Gastrocnemius medialis (tissue), 4 donors: ENCODE measurements at regions not wholly inside any gene's neighbourhood (a gene's known extent, or its start where the extent isn't known, plus 50 kb on each side); places are given as distances from the start of the nearest gene placed in this dataset.

Experiments used
- POLR2A ChIP-seq, 2 donors: fragments of 450-650 bp; IDR thresholded peaks; one replicate each; pipeline ENCODE4 v1.6.1; 2017; ENCODE audit warnings: antibody characterized with exemption in 2 of 2, mild to moderate bottlenecking in 2 of 2, moderate library complexity in 2 of 2
- TF ChIP-seq, protein P1 (sequence below), 5 experiments: fragments of 450-650 bp in 3 of 5; fragments of 200-600 bp in 2 of 5; sonication (generic) in 2 of 5; IDR thresholded peaks in 4 of 5; conservative IDR thresholded peaks in 1 of 5; 1 replicate in 4 of 5; 2 replicates in 1 of 5; pipeline ENCODE4 v1.5.1; 2016 to 2019; ENCODE audit warnings: antibody characterized with exemption in 5 of 5, mild to moderate bottlenecking in 3 of 5, moderate library complexity in 3 of 5

DNA sequence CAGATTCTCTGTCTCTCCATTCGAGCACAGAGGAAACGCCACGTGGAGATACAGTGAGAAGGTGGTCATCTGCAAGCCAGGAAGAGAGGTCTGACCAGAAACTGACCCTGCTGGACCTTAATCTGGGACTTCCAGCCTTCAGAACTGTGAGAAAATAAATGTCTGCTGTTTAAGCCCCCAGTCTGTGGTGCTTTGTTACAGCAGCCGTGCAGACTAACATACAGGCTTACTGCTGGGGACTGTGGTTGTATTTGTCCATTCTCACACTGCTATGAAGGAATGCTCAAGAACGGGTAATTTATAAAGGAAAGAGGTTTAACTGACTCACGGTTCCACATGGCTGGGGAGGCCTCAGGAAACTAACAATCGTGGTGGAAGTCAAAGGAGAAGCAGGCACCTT lies 432.7 kb downstream of the IRS1 start:
- TF ChIP-seq, protein P1, sequence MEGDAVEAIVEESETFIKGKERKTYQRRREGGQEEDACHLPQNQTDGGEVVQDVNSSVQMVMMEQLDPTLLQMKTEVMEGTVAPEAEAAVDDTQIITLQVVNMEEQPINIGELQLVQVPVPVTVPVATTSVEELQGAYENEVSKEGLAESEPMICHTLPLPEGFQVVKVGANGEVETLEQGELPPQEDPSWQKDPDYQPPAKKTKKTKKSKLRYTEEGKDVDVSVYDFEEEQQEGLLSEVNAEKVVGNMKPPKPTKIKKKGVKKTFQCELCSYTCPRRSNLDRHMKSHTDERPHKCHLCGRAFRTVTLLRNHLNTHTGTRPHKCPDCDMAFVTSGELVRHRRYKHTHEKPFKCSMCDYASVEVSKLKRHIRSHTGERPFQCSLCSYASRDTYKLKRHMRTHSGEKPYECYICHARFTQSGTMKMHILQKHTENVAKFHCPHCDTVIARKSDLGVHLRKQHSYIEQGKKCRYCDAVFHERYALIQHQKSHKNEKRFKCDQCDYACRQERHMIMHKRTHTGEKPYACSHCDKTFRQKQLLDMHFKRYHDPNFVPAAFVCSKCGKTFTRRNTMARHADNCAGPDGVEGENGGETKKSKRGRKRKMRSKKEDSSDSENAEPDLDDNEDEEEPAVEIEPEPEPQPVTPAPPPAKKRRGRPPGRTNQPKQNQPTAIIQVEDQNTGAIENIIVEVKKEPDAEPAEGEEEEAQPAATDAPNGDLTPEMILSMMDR (IDR thresholded peaks at IDR 0.05 in 4 of 5, conservative IDR thresholded peaks at IDR 0.05 in 1 of 5) = no peak
- TF ChIP-seq POLR2A (IDR thresholded peaks at IDR 0.05) = no peak
